PC-3 (cell line): ENCODE measurements at regions not wholly inside any gene's neighbourhood (a gene's known extent, or its start where the extent isn't known, plus 50 kb on each side); places are given as distances from the start of the nearest gene placed in this dataset.

Source experiments
- ATAC-seq: fragments of 200-7000 bp; cut with Tn5 transposase; 2 replicates; pipeline ENCODE4 v1.9.1; 2020; ENCODE audit warnings: mild to moderate bottlenecking, moderate library complexity
- BruUV-seq: library from RNA; stranded (reverse); fragments of 400-500 nt; replicated peaks from 2 replicates; lab custom pipeline; 2021; lab: Mats Ljungman, UMichigan
- CTCF ChIA-PET: fragments of 300-600 bp; sonication (Branson Sonifier 250); formaldehyde crosslinking; loops from one replicate; lab custom pipeline; 2022; ENCODE audit warnings: antibody characterized with exemption; lab: Charles Lee
- POLR2A ChIA-PET: fragments of 300-600 bp; sonication (Branson Sonifier 250); formaldehyde crosslinking; loops from one replicate; lab custom pipeline; 2022; ENCODE audit warnings: antibody characterized with exemption; ENCODE audit not compliant: unreplicated experiment; lab: Charles Lee
- DNase-seq: peaks from one replicate; pipeline ENCODE4 v3.0.0-alpha.2; 2015
- H2AFZ ChIP-seq: fragments of 300-600 bp; sonication (generic); 2 replicates; pipeline ENCODE4 v1.6.0; 2016; ENCODE audit warnings: antibody characterized with exemption, low read length
- H3F3A ChIP-seq: fragments of 300-600 bp; sonication (generic); one replicate; pipeline ENCODE4 v1.6.0; 2017; ENCODE audit warnings: antibody characterized with exemption, low read length, control low read depth, mild to moderate bottlenecking; ENCODE audit not compliant: unreplicated experiment
- H3K27ac ChIP-seq: fragments of 300-600 bp; sonication (generic); 2 replicates; pipeline ENCODE4 v1.5.1; 2016; ENCODE audit warnings: mild to moderate bottlenecking, low read length
- H3K27me3 ChIP-seq: fragments of 300-600 bp; sonication (generic); 2 replicates; pipeline ENCODE4 v1.6.1; 2016; ENCODE audit warnings: low read length, mixed read lengths
- H3K36me3 ChIP-seq: fragments of 300-600 bp; sonication (generic); 2 replicates; pipeline ENCODE4 v1.6.1; 2016; ENCODE audit warnings: low read depth, mixed run types, low read length, mixed read lengths
- H3K4me1 ChIP-seq: fragments of 300-600 bp; sonication (generic); 2 replicates; pipeline ENCODE4 v1.5.1; 2016; ENCODE audit warnings: low read length; ENCODE audit not compliant: insufficient read depth
- H3K4me2 ChIP-seq: fragments of 300-600 bp; sonication (generic); 2 replicates; pipeline ENCODE4 v1.6.0; 2016; ENCODE audit warnings: low read length
- H3K4me3 ChIP-seq: fragments of 300-600 bp; sonication (generic); 2 replicates; pipeline ENCODE4 v1.5.1; 2016; ENCODE audit warnings: mild to moderate bottlenecking, low read length, mixed read lengths
- H3K79me2 ChIP-seq: fragments of 300-600 bp; sonication (generic); 2 replicates; pipeline ENCODE4 v1.6.1; 2017; ENCODE audit warnings: low read length, mixed read lengths
- H3K9ac ChIP-seq: fragments of 300-600 bp; sonication (generic); 2 replicates; pipeline ENCODE4 v1.6.0; 2016; ENCODE audit warnings: mild to moderate bottlenecking, low read length
- H3K9me2 ChIP-seq: fragments of 300-600 bp; sonication (generic); replicated peaks from 2 replicates; pipeline ENCODE4 v1.6.1; 2016; ENCODE audit warnings: mixed run types, low read length, mixed read lengths
- H3K9me3 ChIP-seq: fragments of 300-600 bp; sonication (generic); 2 replicates; pipeline ENCODE4 v1.6.1; 2016; ENCODE audit warnings: low read length, mixed read lengths
- H4K20me1 ChIP-seq: fragments of 300-600 bp; sonication (generic); 2 replicates; pipeline ENCODE4 v1.6.1; 2016; ENCODE audit warnings: low read length, mixed read lengths
- EZH2 ChIP-seq: fragments of 300-600 bp; sonication (generic); IDR thresholded peaks from one replicate; pipeline ENCODE4 v1.6.1; 2017; ENCODE audit warnings: antibody characterized with exemption, mild to moderate bottlenecking, low read length; ENCODE audit not compliant: unreplicated experiment
- EZH2phosphoT487 ChIP-seq: fragments of 300-600 bp; sonication (generic); IDR thresholded peaks from 2 replicates; pipeline ENCODE4 v1.6.1; 2018; ENCODE audit warnings: mild to moderate bottlenecking, antibody characterized with exemption, low read length, borderline replicate concordance
- intact Hi-C: fragments of 100-400 bp; cut with micrococcal nuclease; formaldehyde crosslinking; loops from 2 replicates; pipeline ENCODE4 v1.9.0; 2023
- TF ChIP-seq, protein P1 (sequence below): fragments of 300-600 bp; sonication (generic); conservative IDR thresholded peaks from 2 replicates; pipeline ENCODE4 v1.5.1; 2017; ENCODE audit warnings: antibody characterized with exemption, low read depth, mild to moderate bottlenecking, low read length

DNA sequence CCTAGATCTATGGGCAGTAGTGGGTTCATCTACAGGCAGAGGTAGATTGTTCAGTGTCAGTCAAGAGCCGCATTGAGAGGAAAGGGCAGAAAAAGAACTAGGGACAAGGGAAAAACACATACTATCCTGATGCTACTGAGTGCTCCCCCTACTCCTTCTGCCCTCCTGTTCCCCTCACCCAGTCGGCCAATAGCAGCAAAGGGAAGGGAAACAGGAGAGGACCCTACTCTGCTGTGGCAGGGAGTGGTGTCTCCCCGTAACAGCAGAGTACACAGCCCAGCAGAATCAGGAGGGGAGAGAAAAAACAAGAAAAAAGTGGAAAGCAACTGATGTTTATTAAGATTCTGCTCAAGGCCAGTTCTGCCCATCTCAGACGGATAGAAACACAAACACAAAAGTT is 136.1 kb upstream of the CCDC150 start:
- CTCF ChIA-PET: no interaction called here
- Histone ChIP-seq H3K27ac (no peak overlapping the region), H3K9me2 (no peaks in the 10 kb centered on the region), H3K27me3 (no peaks in the 10 kb centered on the region), H3K4me1 (no peaks in the 10 kb centered on the region), H3K9me3 (peaks cover 8% of the 10 kb centered on the region; the same call in 1 of the 2 replicates), H3K4me3 (no peak overlapping the region), H3K9ac (no peak overlapping the region), H3K36me3 (no peaks in the 10 kb centered on the region), H3K4me2 (no peak overlapping the region), H3F3A (no peaks in the 10 kb centered on the region), H4K20me1 (no peaks in the 10 kb centered on the region), H3K79me2 (no peaks in the 10 kb centered on the region), H2AFZ (no peak overlapping the region)
- intact Hi-C loops: no loop called here
- POLR2A ChIA-PET: no interaction called here
- no TSS peak for BruUV-seq
- TF ChIP-seq EZH2phosphoT487: no peak
- TF ChIP-seq, protein P1, sequence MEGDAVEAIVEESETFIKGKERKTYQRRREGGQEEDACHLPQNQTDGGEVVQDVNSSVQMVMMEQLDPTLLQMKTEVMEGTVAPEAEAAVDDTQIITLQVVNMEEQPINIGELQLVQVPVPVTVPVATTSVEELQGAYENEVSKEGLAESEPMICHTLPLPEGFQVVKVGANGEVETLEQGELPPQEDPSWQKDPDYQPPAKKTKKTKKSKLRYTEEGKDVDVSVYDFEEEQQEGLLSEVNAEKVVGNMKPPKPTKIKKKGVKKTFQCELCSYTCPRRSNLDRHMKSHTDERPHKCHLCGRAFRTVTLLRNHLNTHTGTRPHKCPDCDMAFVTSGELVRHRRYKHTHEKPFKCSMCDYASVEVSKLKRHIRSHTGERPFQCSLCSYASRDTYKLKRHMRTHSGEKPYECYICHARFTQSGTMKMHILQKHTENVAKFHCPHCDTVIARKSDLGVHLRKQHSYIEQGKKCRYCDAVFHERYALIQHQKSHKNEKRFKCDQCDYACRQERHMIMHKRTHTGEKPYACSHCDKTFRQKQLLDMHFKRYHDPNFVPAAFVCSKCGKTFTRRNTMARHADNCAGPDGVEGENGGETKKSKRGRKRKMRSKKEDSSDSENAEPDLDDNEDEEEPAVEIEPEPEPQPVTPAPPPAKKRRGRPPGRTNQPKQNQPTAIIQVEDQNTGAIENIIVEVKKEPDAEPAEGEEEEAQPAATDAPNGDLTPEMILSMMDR: no peak
- no peak for TF ChIP-seq EZH2
- ATAC-seq (no peak), DNase-seq (no peak)

DNA sequence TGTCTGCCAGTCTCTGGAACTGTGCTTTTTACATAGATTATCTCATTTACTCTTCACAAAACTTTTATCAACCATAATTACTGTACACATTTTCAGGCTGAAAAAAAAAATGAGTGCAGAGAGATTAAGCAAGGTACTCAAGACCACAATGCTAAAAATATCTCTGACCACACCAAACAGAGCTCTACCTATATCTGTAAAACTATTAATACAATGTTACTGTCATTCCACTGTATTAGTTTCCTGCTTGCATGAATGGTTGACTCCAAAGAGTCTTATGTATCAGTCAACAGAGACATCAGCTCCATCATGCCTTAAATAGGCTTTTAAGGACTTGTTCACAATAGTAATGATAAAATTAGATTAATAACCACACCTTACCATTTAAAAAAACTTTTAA is 134.7 kb upstream of the CCDC150 start:
- no peak overlapping the region for H3K4me2 ChIP-seq
- H3K9ac ChIP-seq: no peak overlapping the region
- H4K20me1 ChIP-seq: no peaks in the 10 kb centered on the region
- CTCF ChIA-PET: no interaction called here
- H3F3A ChIP-seq: no peaks in the 10 kb centered on the region
- BruUV-seq: no TSS peak
- H3K4me3 ChIP-seq: no peak overlapping the region
- 0 out of 2 replicates have a peak, but pooled peaks cover 4% of the 10 kb centered on the region for H3K9me2 ChIP-seq
- no peaks in the 10 kb centered on the region for H3K36me3 ChIP-seq
- H3K27me3 ChIP-seq: no peaks in the 10 kb centered on the region
- H3K79me2 ChIP-seq: no peaks in the 10 kb centered on the region
- H3K4me1 ChIP-seq: peaks cover 3% of the 10 kb centered on the region
- TF ChIP-seq, protein P1: no peak
- TF ChIP-seq EZH2: no peak
- no peak for TF ChIP-seq EZH2phosphoT487
- POLR2A ChIA-PET: no interaction called here
- intact Hi-C loops: no loop called here
- no peak for DNase-seq
- no peak overlapping the region for H2AFZ ChIP-seq
- no peak for ATAC-seq
- no peak overlapping the region for H3K27ac ChIP-seq
- no peaks in the 10 kb centered on the region for H3K9me3 ChIP-seq

DNA sequence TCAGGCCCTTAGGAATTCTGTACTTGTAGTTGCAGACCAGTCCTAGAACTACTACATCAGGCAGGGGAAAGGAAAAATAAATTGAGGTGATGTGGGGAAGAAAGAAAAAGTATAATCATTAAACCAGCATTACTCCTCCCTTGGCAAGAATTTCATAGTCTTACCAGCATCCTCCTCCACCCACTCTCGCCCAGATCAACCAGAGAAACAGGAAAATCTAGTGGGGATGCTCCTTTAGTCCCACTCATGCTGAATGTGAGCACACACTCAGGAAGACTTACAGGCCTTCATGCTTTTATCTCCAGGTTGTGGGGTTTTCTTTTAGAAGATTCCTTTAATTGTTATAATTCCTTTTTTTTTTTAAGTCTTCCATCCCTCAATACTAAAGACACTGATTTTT is 129.3 kb upstream of the CCDC150 start:
- ChIA-PET CTCF (no interaction called here), POLR2A (no interaction called here)
- H3K4me1 ChIP-seq: peaks cover 13% of the 10 kb centered on the region
- no peak overlapping the region for H3K9ac ChIP-seq
- intact Hi-C loops: no loop called here
- no peak overlapping the region for H3K27ac ChIP-seq
- 0 out of 2 replicates have a peak, but pooled peaks cover 4% of the 10 kb centered on the region for H3K9me2 ChIP-seq
- H3K4me3 ChIP-seq: no peak overlapping the region
- no peaks in the 10 kb centered on the region for H3K79me2 ChIP-seq
- H2AFZ ChIP-seq: no peak overlapping the region
- TF ChIP-seq EZH2: no peak
- TF ChIP-seq, protein P1: no peak
- no peak for TF ChIP-seq EZH2phosphoT487
- peak overlapping the region; percentile 34; the same call in 1 of the 2 replicates for H3K4me2 ChIP-seq
- DNase-seq: peak; percentile 70
- H3K9me3 ChIP-seq: no peaks in the 10 kb centered on the region
- no peaks in the 10 kb centered on the region for H3F3A ChIP-seq
- BruUV-seq: no TSS peak
- no peak; the same call in 1 of the 2 replicates for ATAC-seq
- no peaks in the 10 kb centered on the region for H3K36me3 ChIP-seq
- no peaks in the 10 kb centered on the region for H3K27me3 ChIP-seq
- H4K20me1 ChIP-seq: no peaks in the 10 kb centered on the region
